ENCODE measurements at regions not wholly inside any gene's neighbourhood (a gene's known extent, or its start where the extent isn't known, plus 50 kb on each side); places are given as distances from the start of the nearest gene placed in this dataset.

GRCh38 chr5:108670591-108671289, 77.0 kb upstream of the FER start:
- Histone ChIP-seq H3K9me3 (ENCODE audit: low read depth) (no peaks in the 10 kb centered on the region), H3K79me2 (no peaks in the 10 kb centered on the region)
- 56% methylated on average over 7 of the region's 7 CpGs for WGBS (ENCODE audit: low lambda C conversion rate, missing lambda C conversion rate)

GRCh38 chr5:108669462-108669861, 78.2 kb upstream of the FER start:
- no peak overlapping the region for H2AFZ ChIP-seq
- no peak for DNase-seq (ENCODE audit: low spot score)
- no peaks in the 10 kb centered on the region for H3K36me3 ChIP-seq (replicated peaks; ENCODE audit: insufficient read depth, low read depth)
- H3K9me3 ChIP-seq (ENCODE audit: low read depth): no peaks in the 10 kb centered on the region
- H3K4me1 ChIP-seq (ENCODE audit: insufficient read depth): peaks cover 10% of the 10 kb centered on the region
- no peak overlapping the region for H3K27ac ChIP-seq
- H3K79me2 ChIP-seq: no peaks in the 10 kb centered on the region
- H3K4me2 ChIP-seq: no peak overlapping the region
- no peaks in the 10 kb centered on the region for H3K27me3 ChIP-seq
- H4K20me1 ChIP-seq (ENCODE audit: insufficient read depth, poor library complexity, severe bottlenecking): no peaks in the 10 kb centered on the region
- no peaks in the 10 kb centered on the region for H3K9me2 ChIP-seq (replicated peaks; ENCODE audit: insufficient read depth)
- no peak for TF ChIP-seq EZH2phosphoT487 (IDR thresholded peaks at IDR 0.05; ENCODE audit: low read depth, severe bottlenecking, unreplicated experiment)
- TF ChIP-seq EZH2 (IDR thresholded peaks at IDR 0.05; ENCODE audit: borderline replicate concordance): no peak
- no peak for TF ChIP-seq CTCF (IDR thresholded peaks at IDR 0.05; ENCODE audit: poor library complexity)
- WGBS (ENCODE audit: low lambda C conversion rate, missing lambda C conversion rate): 86% methylated on average over 1 of the region's 1 CpG
- no peak overlapping the region for H3K4me3 ChIP-seq

More at GRCh38 chr5:108670591-108671289, 77.0 kb upstream of the FER start:
- TF ChIP-seq EZH2 (IDR thresholded peaks at IDR 0.05; ENCODE audit: borderline replicate concordance) (no peak), CTCF (IDR thresholded peaks at IDR 0.05; ENCODE audit: poor library complexity) (no peak)
- no peak overlapping the region for H2AFZ ChIP-seq
- no peak overlapping the region for H3K27ac ChIP-seq
- no peak for DNase-seq (ENCODE audit: low spot score)
- H3K9me2 ChIP-seq (replicated peaks; ENCODE audit: insufficient read depth): no peaks in the 10 kb centered on the region
- H3K36me3 ChIP-seq (replicated peaks; ENCODE audit: insufficient read depth, low read depth): no peaks in the 10 kb centered on the region
- no peaks in the 10 kb centered on the region for H4K20me1 ChIP-seq (ENCODE audit: insufficient read depth, poor library complexity, severe bottlenecking)
- no peaks in the 10 kb centered on the region for H3K27me3 ChIP-seq
- peaks cover 10% of the 10 kb centered on the region for H3K4me1 ChIP-seq (ENCODE audit: insufficient read depth)
- H3K4me2 ChIP-seq: no peak overlapping the region
- H3K4me3 ChIP-seq: no peak overlapping the region

GRCh38 chr5:108661590-108662219, 86.0 kb upstream of the FER start:
- H3K4me2 ChIP-seq: no peak overlapping the region
- no peak overlapping the region for H2AFZ ChIP-seq
- no peaks in the 10 kb centered on the region for H3K9me2 ChIP-seq (replicated peaks; ENCODE audit: insufficient read depth)
- no peaks in the 10 kb centered on the region for H3K9me3 ChIP-seq (ENCODE audit: low read depth)
- 86% methylated on average over 3 of the region's 3 CpGs for WGBS (ENCODE audit: low lambda C conversion rate, missing lambda C conversion rate)
- H3K79me2 ChIP-seq: no peaks in the 10 kb centered on the region
- no peaks in the 10 kb centered on the region for H3K27me3 ChIP-seq
- no peak overlapping the region for H3K4me3 ChIP-seq
- no peaks in the 10 kb centered on the region for H3K4me1 ChIP-seq (ENCODE audit: insufficient read depth)
- no peaks in the 10 kb centered on the region for H4K20me1 ChIP-seq (ENCODE audit: insufficient read depth, poor library complexity, severe bottlenecking)
- TF ChIP-seq EZH2 (IDR thresholded peaks at IDR 0.05; ENCODE audit: borderline replicate concordance): no peak
- no peak overlapping the region for H3K27ac ChIP-seq
- DNase-seq (ENCODE audit: low spot score): no peak
- H3K36me3 ChIP-seq (replicated peaks; ENCODE audit: insufficient read depth, low read depth): no peaks in the 10 kb centered on the region

GRCh38 chr5:108661024-108661423, 86.7 kb upstream of the FER start:
- Histone ChIP-seq H3K27ac (no peak overlapping the region), H3K4me3 (no peak overlapping the region), H3K4me2 (no peak overlapping the region), H3K4me1 (ENCODE audit: insufficient read depth) (no peaks in the 10 kb centered on the region), H4K20me1 (ENCODE audit: insufficient read depth, poor library complexity, severe bottlenecking) (no peaks in the 10 kb centered on the region), H3K9me3 (ENCODE audit: low read depth) (no peaks in the 10 kb centered on the region), H3K36me3 (replicated peaks; ENCODE audit: insufficient read depth, low read depth) (no peaks in the 10 kb centered on the region), H3K27me3 (no peaks in the 10 kb centered on the region), H2AFZ (no peak overlapping the region), H3K9me2 (replicated peaks; ENCODE audit: insufficient read depth) (no peaks in the 10 kb centered on the region), H3K79me2 (no peaks in the 10 kb centered on the region)
- DNase-seq (ENCODE audit: low spot score): no peak
- no peak for TF ChIP-seq CTCF (IDR thresholded peaks at IDR 0.05; ENCODE audit: poor library complexity)
- TF ChIP-seq EZH2phosphoT487 (IDR thresholded peaks at IDR 0.05; ENCODE audit: low read depth, severe bottlenecking, unreplicated experiment): no peak
- TF ChIP-seq EZH2 (IDR thresholded peaks at IDR 0.05; ENCODE audit: borderline replicate concordance): no peak
- WGBS (ENCODE audit: low lambda C conversion rate, missing lambda C conversion rate): 53% methylated on average over 1 of the region's 1 CpG
